GM23338 (cell line): ENCODE measurements at regions not wholly inside any gene's neighbourhood (a gene's known extent, or its start where the extent isn't known, plus 50 kb on each side); places are given as distances from the start of the nearest gene placed in this dataset.

Experiments
- ATAC-seq: fragments of 200-7000 bp; cut with Tn5 transposase; 3 replicates; pipeline ENCODE4 v1.9.1; 2020
- DNase-seq: peaks from one replicate; pipeline ENCODE4 v3.0.0-alpha.2; 2015; ENCODE audit warnings: low spot score
- H2AFZ ChIP-seq: fragments of 200-600 bp; sonication (generic); 2 replicates; pipeline ENCODE4 v1.8.0; 2016; ENCODE audit warnings: antibody characterized with exemption, mild to moderate bottlenecking, moderate library complexity
- H3F3A ChIP-seq: fragments of 200-600 bp; sonication (generic); replicated peaks from 2 replicates; pipeline ENCODE4 v1.8.0; 2017; ENCODE audit warnings: antibody characterized with exemption, mixed run types, low read depth
- H3K27ac ChIP-seq: fragments of 200-600 bp; sonication (generic); 2 replicates; pipeline ENCODE4 v1.6.1; 2016; ENCODE audit warnings: low read depth
- H3K27me3 ChIP-seq: fragments of 200-600 bp; sonication (generic); 2 replicates; pipeline ENCODE4 v1.8.0; 2016; ENCODE audit warnings: mild to moderate bottlenecking, mixed run types, moderate library complexity; ENCODE audit not compliant: insufficient read depth
- H3K36me3 ChIP-seq: fragments of 200-600 bp; sonication (generic); 2 replicates; pipeline ENCODE4 v1.8.0; 2016; ENCODE audit warnings: mild to moderate bottlenecking; ENCODE audit not compliant: insufficient read depth
- H3K4me1 ChIP-seq: fragments of 200-600 bp; sonication (generic); 2 replicates; pipeline ENCODE4 v1.8.0; 2016; ENCODE audit warnings: mild to moderate bottlenecking, moderate library complexity; ENCODE audit not compliant: insufficient read depth
- H3K4me2 ChIP-seq: fragments of 200-600 bp; sonication (generic); 2 replicates; pipeline ENCODE4 v1.7.1; 2017; ENCODE audit warnings: mixed run types
- H3K4me3 ChIP-seq: fragments of 200-600 bp; sonication (generic); 2 replicates; pipeline ENCODE4 v1.6.1; 2016; ENCODE audit warnings: mixed run types
- H3K79me2 ChIP-seq: fragments of 200-600 bp; sonication (generic); replicated peaks from 2 replicates; pipeline ENCODE4 v1.8.0; 2017; ENCODE audit warnings: mild to moderate bottlenecking; ENCODE audit not compliant: insufficient read depth
- H3K9me2 ChIP-seq: fragments of 200-600 bp; sonication (generic); 2 replicates; pipeline ENCODE4 v1.8.0; 2017; ENCODE audit not compliant: insufficient read depth
- H4K20me1 ChIP-seq: fragments of 200-600 bp; sonication (generic); replicated peaks from 2 replicates; pipeline ENCODE4 v1.8.0; 2017; ENCODE audit warnings: mild to moderate bottlenecking; ENCODE audit not compliant: insufficient read depth
- H3K27ac Mint-ChIP-seq: 2 replicates; pipeline ENCODE4 v1.8.0; 2020; ENCODE audit warnings: inconsistent platforms, mild to moderate bottlenecking, moderate library complexity, mixed read lengths
- H3K27me3 Mint-ChIP-seq: 3 replicates; pipeline ENCODE4 v1.8.0; 2022; ENCODE audit warnings: low read depth, mild to moderate bottlenecking, moderate library complexity, mixed read lengths, inconsistent platforms; ENCODE audit not compliant: insufficient read depth, poor library complexity
- H3K36me3 Mint-ChIP-seq: 3 replicates; pipeline ENCODE4 v1.8.0; 2021; ENCODE audit warnings: low read depth, mild to moderate bottlenecking, inconsistent platforms, moderate library complexity, mixed read lengths
- H3K4me1 Mint-ChIP-seq: 3 replicates; pipeline ENCODE4 v1.8.0; 2020; ENCODE audit warnings: mild to moderate bottlenecking, inconsistent platforms, mixed read lengths
- H3K4me3 Mint-ChIP-seq: 3 replicates; pipeline ENCODE4 v1.8.0; 2021; ENCODE audit warnings: moderate library complexity, mild to moderate bottlenecking, inconsistent platforms, mixed read lengths
- H3K9me3 Mint-ChIP-seq: 3 replicates; pipeline ENCODE4 v1.8.0; 2020; ENCODE audit warnings: moderate library complexity, mild to moderate bottlenecking, inconsistent platforms, mixed read lengths
- CREB1 ChIP-seq: fragments of 250-450 bp; sonication (Bioruptor Pico); IDR thresholded peaks from 2 replicates; pipeline ENCODE4 v1.5.0; 2020; ENCODE audit warnings: low read depth, mild to moderate bottlenecking, moderate library complexity
- CTCF ChIP-seq, 2 experiments: fragments of 200-600 bp in 1 of 2; sonication (generic) in 1 of 2; conservative IDR thresholded peaks; 2 replicates each; pipeline versions ENCODE4 v1.5.1 to v1.6.1; 2016 to 2017; ENCODE audit warnings: antibody characterized with exemption in 2 of 2, low read depth in 2 of 2, mild to moderate bottlenecking in 2 of 2, moderate library complexity in 1 of 2
- ETS1 ChIP-seq: IDR thresholded peaks from 2 replicates; pipeline ENCODE4 v1.6.1; 2016; ENCODE audit warnings: antibody characterized with exemption
- EZH2 ChIP-seq: fragments of 200-600 bp; sonication (generic); IDR thresholded peaks from one replicate; pipeline ENCODE4 v1.8.0; 2017; ENCODE audit warnings: antibody characterized with exemption, mild to moderate bottlenecking, low read depth; ENCODE audit not compliant: unreplicated experiment
- EZH2phosphoT487 ChIP-seq: fragments of 200-600 bp; sonication (generic); IDR thresholded peaks from one replicate; pipeline ENCODE4 v1.8.1; 2018; ENCODE audit warnings: antibody characterized with exemption; ENCODE audit not compliant: unreplicated experiment
- JUNB ChIP-seq: IDR thresholded peaks from one replicate; pipeline ENCODE4 v1.6.1; 2016; ENCODE audit warnings: antibody characterized with exemption; ENCODE audit not compliant: unreplicated experiment
- POLR2AphosphoS5 ChIP-seq: IDR thresholded peaks from 2 replicates; pipeline ENCODE4 v1.6.1; 2016; ENCODE audit warnings: antibody characterized with exemption, low read depth
- STAT1 ChIP-seq: IDR thresholded peaks from one replicate; pipeline ENCODE4 v1.6.1; 2016; ENCODE audit warnings: antibody characterized with exemption; ENCODE audit not compliant: unreplicated experiment
- ZNF114 ChIP-seq: fragments of 250-450 bp; sonication (Bioruptor Pico); IDR thresholded peaks from 2 replicates; pipeline ENCODE4 v1.5.0; 2020; ENCODE audit warnings: mild to moderate bottlenecking, moderate library complexity
- ZNF331 ChIP-seq: fragments of 250-450 bp; sonication (Bioruptor Pico); IDR thresholded peaks from 2 replicates; pipeline ENCODE4 v1.5.0; 2020; ENCODE audit warnings: low read depth, mild to moderate bottlenecking, moderate library complexity
- TF ChIP-seq, protein P1 (sequence below): fragments of 250-450 bp; sonication (Bioruptor Pico); IDR thresholded peaks from 2 replicates; pipeline ENCODE4 v1.5.0; 2020; ENCODE audit warnings: mild to moderate bottlenecking, moderate library complexity

DNA sequence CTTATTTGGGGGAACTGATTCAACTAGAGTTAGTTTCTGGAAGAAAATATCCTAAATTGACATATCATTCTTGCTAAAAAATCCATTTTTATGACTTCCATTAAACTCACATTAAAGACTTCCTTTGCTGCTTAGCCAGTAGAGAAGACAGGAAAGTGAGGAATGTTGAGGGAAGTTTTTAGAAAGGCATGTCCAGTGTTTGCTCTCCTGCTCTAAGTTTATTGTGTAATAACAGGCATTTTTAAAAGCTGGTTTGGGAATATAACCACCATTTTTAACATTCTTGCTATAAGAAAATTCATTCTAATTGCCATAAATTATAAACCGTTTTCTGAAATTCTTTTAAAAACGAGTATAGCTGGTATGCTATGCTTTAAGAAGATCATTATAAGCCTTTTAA lies 428.0 kb downstream of the RAP2B start (continued):
- TF ChIP-seq CTCF (conservative IDR thresholded peaks at IDR 0.05; ENCODE audit: low read depth in 2 of 2) (no peak), STAT1 (no peak), CREB1 (CRISPR knock-in tag) (no peak), POLR2AphosphoS5 (no peak), ZNF114 (CRISPR knock-in tag) (no peak), EZH2 (no peak), JUNB (no peak), ZNF331 (CRISPR knock-in tag) (no peak), EZH2phosphoT487 (no peak), ETS1 (no peak)

DNA sequence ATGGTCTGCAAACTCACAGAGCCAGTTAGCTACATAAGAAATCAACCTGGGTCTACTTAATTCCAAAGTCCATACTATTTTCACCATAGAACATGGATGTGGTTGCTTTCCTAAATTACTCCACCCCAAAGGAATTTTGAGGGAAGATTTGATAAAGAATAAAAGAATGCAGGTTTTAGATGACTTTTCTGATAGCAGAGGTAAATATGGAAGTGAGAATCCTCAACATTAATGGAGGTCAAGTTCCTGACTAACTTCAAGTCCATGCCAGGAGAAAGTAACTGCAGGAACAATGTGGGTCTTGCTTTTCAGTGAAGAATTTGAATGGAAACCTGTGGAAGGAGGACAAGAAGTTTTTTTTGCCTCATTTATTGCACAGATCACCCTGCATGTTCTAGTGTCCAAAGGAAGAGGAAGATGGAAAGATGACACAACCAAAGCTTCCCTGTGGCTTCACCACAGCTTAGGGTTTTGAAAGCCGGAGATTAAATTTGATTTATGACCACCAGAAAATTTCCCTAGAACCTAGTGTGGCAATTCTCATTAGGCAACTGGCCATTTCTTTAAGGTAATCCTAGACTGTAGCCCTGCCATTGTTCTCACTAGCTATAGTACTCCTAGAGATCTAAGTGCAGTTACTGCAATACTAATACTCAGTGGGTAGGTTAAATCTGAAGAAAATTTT lies 429.7 kb downstream of the RAP2B start:
- Histone ChIP-seq H3K79me2 (no peaks in the 10 kb centered on the region), H2AFZ (no peak overlapping the region; the same call in 1 of the 2 replicates), H3K4me2 (no peak overlapping the region), H3K9me2 (no peaks in the 10 kb centered on the region), H4K20me1 (no peaks in the 10 kb centered on the region), H3K27me3 (no peaks in the 10 kb centered on the region), H3K4me3 (no peak overlapping the region), H3K4me1 (no peaks in the 10 kb centered on the region), H3F3A (no peaks in the 10 kb centered on the region), H3K27ac (no peak overlapping the region), H3K36me3 (no peaks in the 10 kb centered on the region)
- ATAC-seq (no peak), DNase-seq (no peak)
- H3K27ac Mint-ChIP-seq = no peak overlapping the region
- H3K9me3 Mint-ChIP-seq = peaks cover 2% of the 10 kb centered on the region; the same call in 1 of the 3 replicates
- H3K36me3 Mint-ChIP-seq = peaks cover 2% of the 10 kb centered on the region; the same call in 1 of the 3 replicates
- H3K4me3 Mint-ChIP-seq = no peak overlapping the region
- no peaks in the 10 kb centered on the region for H3K4me1 Mint-ChIP-seq
- no peaks in the 10 kb centered on the region for H3K27me3 Mint-ChIP-seq
- TF ChIP-seq, protein P1, sequence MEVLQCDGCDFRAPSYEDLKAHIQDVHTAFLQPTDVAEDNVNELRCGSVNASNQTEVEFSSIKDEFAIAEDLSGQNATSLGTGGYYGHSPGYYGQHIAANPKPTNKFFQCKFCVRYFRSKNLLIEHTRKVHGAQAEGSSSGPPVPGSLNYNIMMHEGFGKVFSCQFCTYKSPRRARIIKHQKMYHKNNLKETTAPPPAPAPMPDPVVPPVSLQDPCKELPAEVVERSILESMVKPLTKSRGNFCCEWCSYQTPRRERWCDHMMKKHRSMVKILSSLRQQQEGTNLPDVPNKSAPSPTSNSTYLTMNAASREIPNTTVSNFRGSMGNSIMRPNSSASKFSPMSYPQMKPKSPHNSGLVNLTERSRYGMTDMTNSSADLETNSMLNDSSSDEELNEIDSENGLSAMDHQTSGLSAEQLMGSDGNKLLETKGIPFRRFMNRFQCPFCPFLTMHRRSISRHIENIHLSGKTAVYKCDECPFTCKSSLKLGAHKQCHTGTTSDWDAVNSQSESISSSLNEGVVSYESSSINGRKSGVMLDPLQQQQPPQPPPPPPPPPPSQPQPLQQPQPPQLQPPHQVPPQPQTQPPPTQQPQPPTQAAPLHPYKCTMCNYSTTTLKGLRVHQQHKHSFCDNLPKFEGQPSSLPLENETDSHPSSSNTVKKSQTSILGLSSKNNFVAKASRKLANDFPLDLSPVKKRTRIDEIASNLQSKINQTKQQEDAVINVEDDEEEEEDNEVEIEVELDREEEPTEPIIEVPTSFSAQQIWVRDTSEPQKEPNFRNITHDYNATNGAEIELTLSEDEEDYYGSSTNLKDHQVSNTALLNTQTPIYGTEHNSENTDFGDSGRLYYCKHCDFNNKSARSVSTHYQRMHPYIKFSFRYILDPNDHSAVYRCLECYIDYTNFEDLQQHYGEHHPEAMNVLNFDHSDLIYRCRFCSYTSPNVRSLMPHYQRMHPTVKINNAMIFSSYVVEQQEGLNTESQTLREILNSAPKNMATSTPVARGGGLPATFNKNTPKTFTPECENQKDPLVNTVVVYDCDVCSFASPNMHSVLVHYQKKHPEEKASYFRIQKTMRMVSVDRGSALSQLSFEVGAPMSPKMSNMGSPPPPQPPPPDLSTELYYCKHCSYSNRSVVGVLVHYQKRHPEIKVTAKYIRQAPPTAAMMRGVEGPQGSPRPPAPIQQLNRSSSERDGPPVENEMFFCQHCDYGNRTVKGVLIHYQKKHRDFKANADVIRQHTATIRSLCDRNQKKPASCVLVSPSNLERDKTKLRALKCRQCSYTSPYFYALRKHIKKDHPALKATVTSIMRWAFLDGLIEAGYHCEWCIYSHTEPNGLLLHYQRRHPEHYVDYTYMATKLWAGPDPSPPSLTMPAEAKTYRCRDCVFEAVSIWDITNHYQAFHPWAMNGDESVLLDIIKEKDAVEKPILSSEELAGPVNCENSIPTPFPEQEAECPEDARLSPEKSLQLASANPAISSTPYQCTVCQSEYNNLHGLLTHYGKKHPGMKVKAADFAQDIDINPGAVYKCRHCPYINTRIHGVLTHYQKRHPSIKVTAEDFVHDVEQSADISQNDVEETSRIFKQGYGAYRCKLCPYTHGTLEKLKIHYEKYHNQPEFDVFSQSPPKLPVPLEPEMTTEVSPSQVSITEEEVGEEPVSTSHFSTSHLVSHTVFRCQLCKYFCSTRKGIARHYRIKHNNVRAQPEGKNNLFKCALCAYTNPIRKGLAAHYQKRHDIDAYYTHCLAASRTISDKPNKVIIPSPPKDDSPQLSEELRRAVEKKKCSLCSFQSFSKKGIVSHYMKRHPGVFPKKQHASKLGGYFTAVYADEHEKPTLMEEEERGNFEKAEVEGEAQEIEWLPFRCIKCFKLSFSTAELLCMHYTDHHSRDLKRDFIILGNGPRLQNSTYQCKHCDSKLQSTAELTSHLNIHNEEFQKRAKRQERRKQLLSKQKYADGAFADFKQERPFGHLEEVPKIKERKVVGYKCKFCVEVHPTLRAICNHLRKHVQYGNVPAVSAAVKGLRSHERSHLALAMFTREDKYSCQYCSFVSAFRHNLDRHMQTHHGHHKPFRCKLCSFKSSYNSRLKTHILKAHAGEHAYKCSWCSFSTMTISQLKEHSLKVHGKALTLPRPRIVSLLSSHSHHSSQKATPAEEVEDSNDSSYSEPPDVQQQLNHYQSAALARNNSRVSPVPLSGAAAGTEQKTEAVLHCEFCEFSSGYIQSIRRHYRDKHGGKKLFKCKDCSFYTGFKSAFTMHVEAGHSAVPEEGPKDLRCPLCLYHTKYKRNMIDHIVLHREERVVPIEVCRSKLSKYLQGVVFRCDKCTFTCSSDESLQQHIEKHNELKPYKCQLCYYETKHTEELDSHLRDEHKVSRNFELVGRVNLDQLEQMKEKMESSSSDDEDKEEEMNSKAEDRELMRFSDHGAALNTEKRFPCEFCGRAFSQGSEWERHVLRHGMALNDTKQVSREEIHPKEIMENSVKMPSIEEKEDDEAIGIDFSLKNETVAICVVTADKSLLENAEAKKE (CRISPR knock-in tag) = no peak
- TF ChIP-seq POLR2AphosphoS5 = no peak
- TF ChIP-seq CTCF (conservative IDR thresholded peaks at IDR 0.05; ENCODE audit: low read depth in 2 of 2) = no peak
